Testis (tissue), 2 donors: ENCODE measurements at regions not wholly inside any gene's neighbourhood (a gene's known extent, or its start where the extent isn't known, plus 50 kb on each side); places are given as distances from the start of the nearest gene placed in this dataset.
"Not testable (repeated sequence)": the region's sequence is repeated elsewhere in the genome, so short reads cannot be mapped to it uniquely, and the experiment has no call there.

ENCODE experiments used
- DNase-seq: peaks from one replicate; pipeline ENCODE4 v3.0.0-alpha.2; 2019
- H3K27ac ChIP-seq, 2 donors: fragments of 200-600 bp; sonication (generic); one replicate each; pipeline ENCODE4 v1.5.1; 2019
- H3K27me3 ChIP-seq: fragments of 200-600 bp; sonication (generic); one replicate; pipeline ENCODE4 v1.5.1; 2019
- H3K36me3 ChIP-seq: fragments of 200-600 bp; sonication (generic); one replicate; pipeline ENCODE4 v1.5.1; 2017; ENCODE audit warnings: low read depth; ENCODE audit errors: missing control alignments
- H3K4me1 ChIP-seq: fragments of 200-600 bp; sonication (generic); one replicate; pipeline ENCODE4 v1.5.1; 2019
- H3K4me3 ChIP-seq, 2 donors: fragments of 200-600 bp; sonication (generic); one replicate each; pipeline ENCODE4 v1.5.1; 2017 to 2019
- H3K9me3 ChIP-seq: fragments of 200-600 bp; sonication (generic); one replicate; pipeline ENCODE4 v1.5.1; 2017
- POLR2A ChIP-seq: fragments of 450-650 bp; IDR thresholded peaks from one replicate; pipeline ENCODE4 v1.6.1; 2017; ENCODE audit warnings: antibody characterized with exemption, mild to moderate bottlenecking, moderate library complexity
- WGBS, 2 donors: methylation state at CpG; one replicate each; pipeline ENCODE4 v1.1.5; 2018; 5-methylcytosine and 5-hydroxymethylcytosine counted together
- intact Hi-C: fragments of 100-400 bp; cut with DNase I; formaldehyde crosslinking; loops from one replicate; pipeline ENCODE4 v1.15.1; 2023; ENCODE audit warnings: low total_unique reads
- TF ChIP-seq, protein P1 (sequence below), 3 experiments: fragments of 450-650 bp in 2 of 3; fragments of 200-600 bp in 1 of 3; sonication (generic) in 1 of 3; IDR thresholded peaks; one replicate each; pipeline ENCODE4 v1.5.1; 2016 to 2019; ENCODE audit warnings: antibody characterized with exemption in 3 of 3, mild to moderate bottlenecking in 2 of 3, moderate library complexity in 1 of 3

- Histone ChIP-seq H3K4me3 (no peak overlapping the region), H3K4me1 (no peaks in the 10 kb centered on the region), H3K27me3 (no peaks in the 10 kb centered on the region), H3K9me3 (no peaks in the 10 kb centered on the region), H3K36me3 (no peaks in the 10 kb centered on the region), H3K27ac (no peak overlapping the region)
- intact Hi-C loops: no loop called here
- WGBS, 2 donors: 87 to 93% methylated on average over 4 of the region's 4 CpGs
- TF ChIP-seq POLR2A: no peak
- TF ChIP-seq, protein P1, sequence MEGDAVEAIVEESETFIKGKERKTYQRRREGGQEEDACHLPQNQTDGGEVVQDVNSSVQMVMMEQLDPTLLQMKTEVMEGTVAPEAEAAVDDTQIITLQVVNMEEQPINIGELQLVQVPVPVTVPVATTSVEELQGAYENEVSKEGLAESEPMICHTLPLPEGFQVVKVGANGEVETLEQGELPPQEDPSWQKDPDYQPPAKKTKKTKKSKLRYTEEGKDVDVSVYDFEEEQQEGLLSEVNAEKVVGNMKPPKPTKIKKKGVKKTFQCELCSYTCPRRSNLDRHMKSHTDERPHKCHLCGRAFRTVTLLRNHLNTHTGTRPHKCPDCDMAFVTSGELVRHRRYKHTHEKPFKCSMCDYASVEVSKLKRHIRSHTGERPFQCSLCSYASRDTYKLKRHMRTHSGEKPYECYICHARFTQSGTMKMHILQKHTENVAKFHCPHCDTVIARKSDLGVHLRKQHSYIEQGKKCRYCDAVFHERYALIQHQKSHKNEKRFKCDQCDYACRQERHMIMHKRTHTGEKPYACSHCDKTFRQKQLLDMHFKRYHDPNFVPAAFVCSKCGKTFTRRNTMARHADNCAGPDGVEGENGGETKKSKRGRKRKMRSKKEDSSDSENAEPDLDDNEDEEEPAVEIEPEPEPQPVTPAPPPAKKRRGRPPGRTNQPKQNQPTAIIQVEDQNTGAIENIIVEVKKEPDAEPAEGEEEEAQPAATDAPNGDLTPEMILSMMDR (IDR thresholded peaks at IDR 0.05): no peak
- DNase-seq: no peak
Measured at GRCh38 chr7:66429498-66430163, 199.1 kb upstream of the KCTD7 start.

DNA sequence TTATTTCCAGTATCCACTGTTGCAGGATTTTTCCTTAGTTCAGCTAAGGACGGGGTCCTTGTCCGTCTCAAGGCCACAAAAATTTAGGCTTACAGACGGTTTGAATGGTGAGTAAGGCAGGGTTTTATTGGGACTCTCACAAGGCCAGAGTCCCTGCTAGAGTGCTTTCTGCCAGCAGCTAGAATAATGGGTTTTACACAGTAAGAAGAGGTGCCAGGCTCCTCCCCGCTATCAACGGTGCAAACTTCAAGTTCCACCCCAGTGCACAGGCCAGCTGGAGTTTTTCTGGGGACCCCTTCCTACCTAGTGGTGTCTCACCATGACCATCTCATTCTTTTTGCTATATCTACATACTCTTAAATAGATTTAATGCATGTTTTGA is 198.5 kb upstream of the KCTD7 start:
- TF ChIP-seq, protein P1 (IDR thresholded peaks at IDR 0.05): no peak
- TF ChIP-seq POLR2A: no peak
- Histone ChIP-seq H3K36me3 (no peaks in the 10 kb centered on the region), H3K4me3 (no peak overlapping the region), H3K27me3 (no peaks in the 10 kb centered on the region), H3K9me3 (no peaks in the 10 kb centered on the region), H3K4me1 (no peaks in the 10 kb centered on the region), H3K27ac (no peak overlapping the region)
- no peak for DNase-seq
- 44% methylated on average over 5 of the region's 5 CpGs for WGBS, 2 donors
- intact Hi-C loops: no loop called here

DNA sequence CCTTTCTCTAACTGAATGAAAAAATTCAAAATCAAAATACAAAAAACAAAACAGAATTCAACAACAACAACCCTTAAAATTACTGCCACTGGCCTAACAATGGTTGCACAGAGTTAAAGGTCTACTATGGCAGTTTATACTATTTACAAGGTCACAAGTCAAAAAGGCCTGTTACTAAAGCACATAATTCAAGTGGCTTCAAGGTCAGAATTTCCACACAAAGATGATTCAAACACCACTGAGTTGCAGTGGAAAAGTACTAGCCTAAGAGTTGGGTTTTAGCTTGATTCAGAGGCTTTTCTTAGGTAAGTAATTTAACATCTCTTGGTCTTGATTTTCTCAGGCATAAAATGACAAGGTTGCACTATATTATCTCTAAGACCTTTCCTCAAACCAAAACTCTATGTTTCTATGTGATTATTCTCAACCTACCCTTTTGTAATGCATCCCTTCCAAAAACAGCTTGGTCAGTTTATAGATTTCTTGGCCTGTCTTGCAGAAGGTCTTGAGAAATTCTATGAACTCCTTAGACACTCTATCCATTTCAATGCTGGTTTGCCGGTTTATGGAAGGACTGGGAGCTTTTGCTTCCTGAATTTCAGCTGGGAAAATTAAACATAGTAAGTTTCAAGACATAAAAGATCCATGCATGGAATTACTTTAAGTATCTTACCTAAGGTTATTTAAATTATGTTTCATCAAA is 189.8 kb upstream of the KCTD7 start:
- not testable (repeated sequence) for H3K27ac ChIP-seq, H3K4me3 ChIP-seq

GRCh38 chr7:66442385-66442784 is 186.3 kb upstream of the KCTD7 start:
- TF ChIP-seq POLR2A: no peak
- TF ChIP-seq, protein P1 (IDR thresholded peaks at IDR 0.05): no peak
- H3K27me3 ChIP-seq: no peaks in the 10 kb centered on the region
- no peak for DNase-seq
- intact Hi-C loops: no loop called here
- H3K9me3 ChIP-seq: no peaks in the 10 kb centered on the region
- no peaks in the 10 kb centered on the region for H3K36me3 ChIP-seq
- no peaks in the 10 kb centered on the region for H3K4me1 ChIP-seq
- no peak overlapping the region for H3K27ac ChIP-seq
- WGBS, 2 donors: 51 to 70% methylated on average over 4 of the region's 4 CpGs
- no peak overlapping the region for H3K4me3 ChIP-seq

More for the DNA sequence above, 189.8 kb upstream of the KCTD7 start:
- H3K27me3 ChIP-seq, H3K36me3 ChIP-seq, DNase-seq, intact Hi-C loops, H3K9me3 ChIP-seq, H3K4me1 ChIP-seq: not testable (repeated sequence)
- WGBS, 2 donors: 88 to 100% methylated on average over 1 of the region's 1 CpG

- H3K4me1 ChIP-seq: no peaks in the 10 kb centered on the region
- no peaks in the 10 kb centered on the region for H3K36me3 ChIP-seq
- H3K27me3 ChIP-seq: no peaks in the 10 kb centered on the region
- TF ChIP-seq POLR2A: no peak
- TF ChIP-seq, protein P1 (IDR thresholded peaks at IDR 0.05): no peak
- no peaks in the 10 kb centered on the region for H3K9me3 ChIP-seq
- no peak overlapping the region for H3K27ac ChIP-seq
- intact Hi-C loops: no loop called here
- no peak overlapping the region for H3K4me3 ChIP-seq
- DNase-seq: no peak
Measured at GRCh38 chr7:66443946-66444345, 184.7 kb upstream of the KCTD7 start.

DNA sequence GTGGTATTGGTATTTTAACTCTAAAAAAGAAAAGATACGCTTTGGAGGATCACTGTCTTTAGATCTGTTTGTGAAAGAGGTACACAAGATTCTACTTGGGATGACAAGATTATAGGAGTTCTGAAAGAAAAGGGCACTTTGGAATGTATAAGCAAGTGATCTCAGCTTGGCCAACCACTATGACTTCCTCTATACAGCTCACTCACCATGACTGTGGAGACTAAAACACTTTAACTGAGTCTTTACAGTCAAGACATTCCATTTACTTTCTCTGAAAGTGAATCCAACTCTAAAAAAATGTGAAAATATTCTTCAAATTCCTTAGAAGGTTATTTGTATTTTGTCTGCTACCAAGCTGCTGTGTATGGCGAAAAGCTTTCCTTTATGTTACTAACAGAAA is 181.7 kb upstream of the KCTD7 start:
- DNase-seq, H3K27ac ChIP-seq, H3K9me3 ChIP-seq, H3K36me3 ChIP-seq, H3K4me3 ChIP-seq, H3K4me1 ChIP-seq, H3K27me3 ChIP-seq, intact Hi-C loops: not testable (repeated sequence)
- 97 to 98% methylated on average over 2 of the region's 2 CpGs for WGBS, 2 donors

GRCh38 chr7:66450814-66451213 is 177.9 kb upstream of the KCTD7 start:
- H3K36me3 ChIP-seq, H3K4me3 ChIP-seq, H3K4me1 ChIP-seq, intact Hi-C loops, H3K27me3 ChIP-seq, H3K27ac ChIP-seq, H3K9me3 ChIP-seq, DNase-seq: not testable (repeated sequence)
- 85 to 89% methylated on average over 2 of the region's 2 CpGs for whole genome bisulfite sequencing, 2 donors

DNA sequence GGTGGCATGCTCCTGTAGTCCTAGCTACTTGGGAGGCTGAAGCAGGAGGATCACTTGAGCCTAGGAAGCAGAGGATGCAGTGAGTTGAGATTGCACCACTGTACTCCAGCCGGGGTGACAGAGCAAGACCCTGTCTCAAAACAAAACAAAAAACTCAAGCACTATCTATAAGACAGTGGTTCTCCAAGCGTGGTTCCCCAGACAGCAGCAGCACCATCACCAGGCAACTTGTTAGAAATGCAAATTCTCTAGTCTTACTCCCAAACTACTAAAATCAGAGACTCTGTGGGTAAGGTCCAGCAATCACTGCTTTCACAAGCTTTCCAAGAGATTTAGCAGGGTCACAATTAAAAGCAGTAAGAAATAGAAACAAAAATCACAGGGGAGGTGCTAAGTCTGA is 177.0 kb upstream of the KCTD7 start:
- H3K27me3 ChIP-seq, H3K36me3 ChIP-seq, H3K4me3 ChIP-seq, H3K27ac ChIP-seq, intact Hi-C loops, DNase-seq, H3K4me1 ChIP-seq, H3K9me3 ChIP-seq: not testable (repeated sequence)
- 96 to 100% methylated on average over 2 of the region's 2 CpGs for WGBS, 2 donors
